MM.1S (cell line): ENCODE measurements at regions not wholly inside any gene's neighbourhood (a gene's known extent, or its start where the extent isn't known, plus 50 kb on each side); places are given as distances from the start of the nearest gene placed in this dataset.

Experiments used
- EZH2 ChIP-seq: fragments of 300-600 bp; sonication (generic); optimal IDR thresholded peaks from 2 replicates; pipeline ENCODE3; 2017; ENCODE audit warnings: low read depth, mild to moderate bottlenecking, antibody characterized with exemption, low read length, mixed read lengths
- TF ChIP-seq, protein P1 (sequence below): fragments of 300-600 bp; sonication (generic); IDR thresholded peaks from 2 replicates; pipeline ENCODE4 v1.5.1; 2016; ENCODE audit warnings: antibody characterized with exemption, low read length, mixed read lengths

DNA sequence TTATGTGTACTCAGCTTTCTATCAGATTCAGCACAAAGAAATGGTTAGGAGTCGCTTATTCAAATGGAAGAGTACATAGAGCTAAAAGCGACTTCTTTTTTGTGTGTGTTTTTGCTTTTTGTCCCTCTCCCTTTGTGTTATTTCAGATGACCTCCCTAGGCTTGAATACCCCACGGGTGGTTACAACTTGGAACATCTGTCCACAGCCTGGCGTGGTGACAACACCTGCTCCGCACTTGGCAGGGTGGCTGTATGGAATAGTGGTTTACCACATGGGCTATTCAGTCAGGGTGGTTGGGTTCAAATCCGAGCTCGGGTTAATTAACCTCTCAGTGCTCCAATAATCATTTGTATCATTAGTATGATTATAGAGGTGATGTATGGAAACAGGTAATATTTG lies 151.6 kb upstream of the FREM2 start:
- TF ChIP-seq, protein P1, sequence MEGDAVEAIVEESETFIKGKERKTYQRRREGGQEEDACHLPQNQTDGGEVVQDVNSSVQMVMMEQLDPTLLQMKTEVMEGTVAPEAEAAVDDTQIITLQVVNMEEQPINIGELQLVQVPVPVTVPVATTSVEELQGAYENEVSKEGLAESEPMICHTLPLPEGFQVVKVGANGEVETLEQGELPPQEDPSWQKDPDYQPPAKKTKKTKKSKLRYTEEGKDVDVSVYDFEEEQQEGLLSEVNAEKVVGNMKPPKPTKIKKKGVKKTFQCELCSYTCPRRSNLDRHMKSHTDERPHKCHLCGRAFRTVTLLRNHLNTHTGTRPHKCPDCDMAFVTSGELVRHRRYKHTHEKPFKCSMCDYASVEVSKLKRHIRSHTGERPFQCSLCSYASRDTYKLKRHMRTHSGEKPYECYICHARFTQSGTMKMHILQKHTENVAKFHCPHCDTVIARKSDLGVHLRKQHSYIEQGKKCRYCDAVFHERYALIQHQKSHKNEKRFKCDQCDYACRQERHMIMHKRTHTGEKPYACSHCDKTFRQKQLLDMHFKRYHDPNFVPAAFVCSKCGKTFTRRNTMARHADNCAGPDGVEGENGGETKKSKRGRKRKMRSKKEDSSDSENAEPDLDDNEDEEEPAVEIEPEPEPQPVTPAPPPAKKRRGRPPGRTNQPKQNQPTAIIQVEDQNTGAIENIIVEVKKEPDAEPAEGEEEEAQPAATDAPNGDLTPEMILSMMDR: no peak
- TF ChIP-seq EZH2: no peak
